ENCODE measurements at regions not wholly inside any gene's neighbourhood (a gene's known extent, or its start where the extent isn't known, plus 50 kb on each side); places are given as distances from the start of the nearest gene placed in this dataset.

DNA sequence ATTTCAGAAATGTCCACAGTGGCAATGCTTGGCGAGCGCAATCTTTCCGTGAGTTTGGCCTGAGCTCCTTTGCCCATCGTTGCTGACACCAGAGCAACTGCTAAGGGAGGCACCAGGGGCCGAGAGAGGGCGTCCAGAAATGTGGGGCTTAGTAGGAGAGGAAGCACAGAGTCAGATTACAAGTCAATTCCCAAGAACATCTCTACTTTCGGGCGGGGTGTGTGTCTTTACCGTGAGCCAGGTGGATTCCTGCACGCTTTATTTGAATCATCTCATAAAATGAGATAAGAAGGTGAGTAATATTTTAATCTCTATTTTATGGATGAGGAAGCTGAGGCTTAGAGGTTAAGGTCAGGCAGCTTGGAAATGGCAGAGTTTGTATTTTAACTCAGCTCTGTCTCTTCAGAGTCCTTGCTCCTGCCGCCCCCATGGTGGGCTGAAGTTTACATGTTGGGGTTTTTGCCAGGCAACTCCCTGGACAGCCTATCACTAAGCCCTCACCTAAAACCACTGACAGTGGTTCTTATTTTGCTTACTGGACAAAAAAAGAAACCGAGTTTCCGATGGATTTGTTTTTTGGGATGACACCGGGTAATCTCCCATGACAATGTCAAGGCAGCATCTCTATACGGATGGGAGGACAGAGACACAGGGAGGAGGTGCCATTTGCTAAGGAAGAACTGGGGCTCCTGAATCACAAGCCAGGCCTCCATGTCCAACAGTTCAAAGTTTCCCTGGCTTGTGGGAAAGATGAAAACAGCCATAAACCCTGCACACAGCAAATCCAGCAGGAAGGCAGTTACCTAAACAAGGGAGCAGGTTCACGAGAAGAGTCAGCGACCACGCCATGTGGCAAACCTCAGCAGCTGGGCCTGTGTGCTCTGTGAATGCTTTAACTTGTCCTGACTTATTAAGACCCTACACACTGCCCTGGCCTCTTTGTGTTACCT is 112.6 kb upstream of the SLC24A3 start:
- ATAC-seq = no peak
- H3K4me1 ChIP-seq = peaks cover 0 to 6% (median 0%) of the 10 kb centered on the region in 12 donors
- 80 to 85% (median 83%) methylated on average over 17 to 18 of the region's 18 CpGs for WGBS, 4 donors
- intact Hi-C loops (cut with DNase I) = loop anchor here in 1 of 10 donors (10.0 kb wide), 1 partner anchor 95 kb away; no protein-coding TSS in a partner anchor
- H3K4me3 ChIP-seq = no peak overlapping the region
- H3K36me3 ChIP-seq = no peaks in the 10 kb centered on the region
- no peaks in the 10 kb centered on the region for H3K9me3 ChIP-seq
- DNase-seq = no peak
- no peak overlapping the region for H3K27ac ChIP-seq
- TF ChIP-seq POLR2A (IDR thresholded peaks at IDR 0.05) = no peak
- TF ChIP-seq, protein P1, sequence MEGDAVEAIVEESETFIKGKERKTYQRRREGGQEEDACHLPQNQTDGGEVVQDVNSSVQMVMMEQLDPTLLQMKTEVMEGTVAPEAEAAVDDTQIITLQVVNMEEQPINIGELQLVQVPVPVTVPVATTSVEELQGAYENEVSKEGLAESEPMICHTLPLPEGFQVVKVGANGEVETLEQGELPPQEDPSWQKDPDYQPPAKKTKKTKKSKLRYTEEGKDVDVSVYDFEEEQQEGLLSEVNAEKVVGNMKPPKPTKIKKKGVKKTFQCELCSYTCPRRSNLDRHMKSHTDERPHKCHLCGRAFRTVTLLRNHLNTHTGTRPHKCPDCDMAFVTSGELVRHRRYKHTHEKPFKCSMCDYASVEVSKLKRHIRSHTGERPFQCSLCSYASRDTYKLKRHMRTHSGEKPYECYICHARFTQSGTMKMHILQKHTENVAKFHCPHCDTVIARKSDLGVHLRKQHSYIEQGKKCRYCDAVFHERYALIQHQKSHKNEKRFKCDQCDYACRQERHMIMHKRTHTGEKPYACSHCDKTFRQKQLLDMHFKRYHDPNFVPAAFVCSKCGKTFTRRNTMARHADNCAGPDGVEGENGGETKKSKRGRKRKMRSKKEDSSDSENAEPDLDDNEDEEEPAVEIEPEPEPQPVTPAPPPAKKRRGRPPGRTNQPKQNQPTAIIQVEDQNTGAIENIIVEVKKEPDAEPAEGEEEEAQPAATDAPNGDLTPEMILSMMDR (IDR thresholded peaks at IDR 0.05) = no peak
- H3K27me3 ChIP-seq = no peaks in the 10 kb centered on the region

DNA sequence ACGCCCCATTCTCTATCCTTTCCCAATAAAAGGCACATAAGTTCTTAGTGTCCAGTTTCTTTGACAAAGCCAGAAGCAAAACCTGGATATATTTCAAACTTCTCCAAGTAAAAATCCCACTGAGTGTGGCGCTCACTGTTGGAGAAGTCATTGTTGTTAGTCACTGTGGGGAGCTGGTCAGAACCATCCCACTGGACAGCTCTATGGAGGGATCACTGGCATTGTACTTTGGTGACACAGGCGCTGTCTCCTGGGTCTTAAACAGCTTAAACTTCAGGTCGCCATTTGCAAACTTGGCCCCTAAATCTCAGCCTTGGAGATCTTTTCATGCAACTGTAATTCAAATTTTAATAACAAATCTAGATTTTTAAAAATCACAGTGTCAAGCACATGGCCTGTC is 111.5 kb upstream of the SLC24A3 start:
- no peaks in the 10 kb centered on the region for H3K27me3 ChIP-seq
- no peaks in the 10 kb centered on the region for H3K9me3 ChIP-seq
- H3K4me3 ChIP-seq = no peak overlapping the region
- H3K4me1 ChIP-seq = peaks cover 0 to 6% (median 0%) of the 10 kb centered on the region in 12 donors
- ATAC-seq = no peak
- 70 to 87% (median 84%) methylated on average over 4 of the region's 4 CpGs for WGBS, 4 donors
- TF ChIP-seq, protein P1 (IDR thresholded peaks at IDR 0.05) = no peak
- no peak for TF ChIP-seq POLR2A (IDR thresholded peaks at IDR 0.05)
- H3K27ac ChIP-seq = no peak overlapping the region
- no peak for DNase-seq
- intact Hi-C loops (cut with DNase I) = no loop called here
- no peaks in the 10 kb centered on the region for H3K36me3 ChIP-seq

DNA sequence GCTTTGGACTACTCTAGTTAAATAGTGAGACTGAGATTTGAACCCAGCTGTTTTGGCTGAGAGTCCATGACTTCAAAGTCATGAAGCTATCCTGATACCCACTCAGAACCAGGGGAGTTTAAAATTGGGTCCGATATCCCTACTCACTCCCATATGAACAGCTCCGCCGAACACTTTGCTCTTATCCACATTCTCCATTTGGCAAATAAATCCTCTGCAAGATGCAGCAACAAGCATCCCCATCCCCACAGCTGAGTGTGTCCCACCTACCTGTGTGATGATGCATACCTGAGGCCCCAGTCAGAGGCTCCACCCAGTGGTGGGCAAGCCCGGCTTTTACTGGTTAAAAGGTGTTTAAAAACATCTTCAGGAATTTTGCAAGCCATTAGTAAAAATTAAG is 108.3 kb upstream of the SLC24A3 start:
- Histone ChIP-seq H3K9me3 (no peaks in the 10 kb centered on the region), H3K27me3 (no peaks in the 10 kb centered on the region), H3K36me3 (no peaks in the 10 kb centered on the region), H3K27ac (no peak overlapping the region), H3K4me1 (no peaks in the 10 kb centered on the region), H3K4me3 (no peak overlapping the region)
- intact Hi-C loops (cut with DNase I) = no loop called here
- WGBS, 4 donors = 89 to 96% (median 94%) methylated on average over 4 of the region's 4 CpGs
- TF ChIP-seq, protein P1 (IDR thresholded peaks at IDR 0.05) = no peak
- TF ChIP-seq POLR2A (IDR thresholded peaks at IDR 0.05) = no peak
- DNase-seq (no peak), ATAC-seq (no peak)

DNA sequence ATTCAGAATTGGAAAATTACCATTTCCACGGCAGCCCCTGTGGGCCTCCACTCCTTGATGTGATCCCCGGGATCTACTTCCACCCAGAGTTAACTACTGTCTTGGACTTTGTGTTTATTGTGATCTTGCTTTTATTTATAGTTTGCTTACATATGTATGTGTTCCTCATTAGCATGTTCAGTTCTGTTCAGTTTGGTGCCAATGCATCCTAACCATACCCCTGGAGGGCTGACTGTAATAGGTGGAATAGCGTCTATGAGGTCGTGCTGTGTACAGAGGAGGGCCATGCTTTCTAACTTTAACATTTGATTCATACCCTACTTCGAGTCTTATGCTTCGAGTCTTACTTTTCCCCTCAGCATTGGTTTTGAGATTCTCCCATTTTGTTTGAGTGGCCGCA is 104.3 kb upstream of the SLC24A3 start:
- DNase-seq (no peak), ATAC-seq (no peak)
- Histone ChIP-seq H3K36me3 (no peaks in the 10 kb centered on the region), H3K27me3 (no peaks in the 10 kb centered on the region), H3K27ac (no peak overlapping the region), H3K9me3 (no peaks in the 10 kb centered on the region), H3K4me3 (no peak overlapping the region), H3K4me1 (no peaks in the 10 kb centered on the region)
- 77 to 80% (median 77%) methylated on average over 7 of the region's 7 CpGs for WGBS, 4 donors
- intact Hi-C loops (cut with DNase I) = no loop called here
- TF ChIP-seq POLR2A (IDR thresholded peaks at IDR 0.05) = no peak
- TF ChIP-seq, protein P1 (IDR thresholded peaks at IDR 0.05) = no peak

All from heart left ventricle (tissue), 16 donors.